ENCODE measurements at regions not wholly inside any gene's neighbourhood (a gene's known extent, or its start where the extent isn't known, plus 50 kb on each side); places are given as distances from the start of the nearest gene placed in this dataset.

DNA sequence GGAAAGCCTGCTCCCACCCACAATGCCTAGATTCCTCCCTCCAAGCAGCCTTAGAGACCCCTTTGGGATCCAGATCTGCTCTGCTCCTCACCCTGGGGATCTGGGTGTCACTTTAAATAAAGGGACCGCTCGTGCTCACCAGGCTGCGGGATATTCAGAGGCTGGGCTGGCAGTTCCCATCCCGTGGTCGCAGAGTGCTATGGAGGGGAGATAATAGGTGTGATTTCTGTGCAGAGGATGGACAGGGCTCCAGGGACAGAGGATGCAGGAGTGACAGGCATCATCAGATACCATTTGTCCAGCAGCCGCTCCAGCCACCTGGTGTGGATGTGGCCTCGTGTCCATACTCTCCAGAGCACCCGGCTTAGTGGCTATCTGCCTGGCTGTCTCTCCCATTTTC lies 415.9 kb upstream of the SULF2 start:
- no peak for DNase-seq

- peak; percentile 91 for DNase-seq
Measured at GRCh38 chr20:48198929-48199451, 413.7 kb upstream of the SULF2 start.

GRCh38 chr20:48197066-48197465 lies 411.8 kb upstream of the SULF2 start:
- no peak for DNase-seq

DNA sequence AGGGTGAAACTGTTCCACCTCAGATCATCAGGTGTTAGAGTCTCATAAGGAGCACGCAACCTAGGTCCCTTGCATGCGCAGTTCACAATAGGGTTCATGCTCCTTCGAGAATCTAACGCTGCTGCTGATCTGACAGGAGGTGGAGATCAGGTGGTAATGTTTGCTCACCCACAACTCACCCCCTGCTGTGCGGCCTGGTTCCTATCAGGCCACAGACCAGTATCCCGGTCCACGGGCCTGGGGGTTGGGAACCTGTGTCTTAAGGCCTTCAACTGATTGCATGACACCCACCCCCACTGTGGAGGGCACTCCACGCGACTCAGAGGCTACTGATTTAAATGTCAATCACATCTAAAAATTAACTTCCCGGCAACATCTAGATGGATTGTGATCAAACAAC lies 411.2 kb upstream of the SULF2 start:
- DNase-seq: no peak

GRCh38 chr20:48196001-48196400 lies 410.7 kb upstream of the SULF2 start:
- no peak for DNase-seq

GRCh38 chr20:48195121-48195870 lies 410.0 kb upstream of the SULF2 start:
- no peak for DNase-seq

- DNase-seq: no peak
Measured at GRCh38 chr20:48194583-48194982, 409.3 kb upstream of the SULF2 start.

DNA sequence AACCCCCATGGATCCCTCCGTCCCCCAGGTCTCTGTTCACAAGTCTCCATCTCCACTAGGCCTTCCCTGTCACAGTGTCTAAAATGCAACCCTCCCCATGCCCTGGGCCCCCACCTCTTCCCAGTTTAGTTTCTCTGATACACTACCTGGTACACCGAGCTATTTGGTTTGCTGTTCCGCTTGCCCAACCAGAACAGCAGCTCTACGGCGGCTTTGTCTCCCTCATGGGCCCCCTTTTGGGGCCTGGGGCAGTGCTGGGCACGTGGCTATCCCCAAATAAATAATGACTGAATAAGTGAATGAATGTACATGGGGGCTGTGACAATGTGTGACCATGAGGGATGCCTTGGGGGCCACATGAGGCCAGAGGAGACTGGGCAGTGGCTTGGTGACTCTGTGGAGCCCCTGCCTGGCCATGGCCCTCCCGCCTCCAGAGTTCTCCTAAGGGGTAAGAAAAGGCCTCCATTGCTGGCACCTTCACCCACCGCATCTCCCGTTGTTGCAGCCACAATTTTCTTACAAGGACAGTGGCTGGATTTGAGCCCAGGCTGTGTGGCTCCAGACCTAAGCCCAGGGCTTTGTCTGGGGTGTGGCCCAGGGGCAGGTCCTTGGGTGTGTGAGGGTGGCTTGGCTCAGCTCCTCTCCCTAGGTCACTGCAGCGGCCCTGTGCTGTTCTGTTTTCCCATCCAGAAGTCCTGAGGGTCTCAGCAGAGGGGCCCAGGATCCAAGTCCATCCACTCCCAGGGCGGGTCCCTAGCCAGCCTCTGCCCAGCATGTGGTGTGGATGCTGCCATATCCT lies 408.5 kb upstream of the SULF2 start:
- no peak for DNase-seq

DNA sequence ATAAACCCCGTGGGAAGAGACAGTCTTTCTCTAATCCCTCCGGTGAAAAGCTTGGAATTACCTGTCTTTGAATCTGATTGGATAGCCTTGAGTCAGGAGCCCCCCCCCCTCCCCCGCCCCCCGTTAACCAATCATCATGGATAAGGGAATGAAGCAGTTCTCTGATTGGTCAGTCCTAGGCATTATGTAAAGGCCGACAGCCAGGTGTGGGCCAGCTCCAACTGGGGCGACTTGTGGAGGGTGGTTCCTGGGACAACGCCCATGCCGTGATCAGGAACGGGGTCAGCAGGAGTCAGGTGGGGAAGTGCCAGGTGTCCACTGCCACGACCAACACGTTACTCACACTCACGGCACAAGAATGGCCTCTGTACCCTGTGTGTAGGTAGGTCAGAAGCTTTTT lies 406.8 kb upstream of the SULF2 start:
- no peak for DNase-seq

- no peak for DNase-seq
Measured at GRCh38 chr20:48191200-48191599, 405.9 kb upstream of the SULF2 start.

DNA sequence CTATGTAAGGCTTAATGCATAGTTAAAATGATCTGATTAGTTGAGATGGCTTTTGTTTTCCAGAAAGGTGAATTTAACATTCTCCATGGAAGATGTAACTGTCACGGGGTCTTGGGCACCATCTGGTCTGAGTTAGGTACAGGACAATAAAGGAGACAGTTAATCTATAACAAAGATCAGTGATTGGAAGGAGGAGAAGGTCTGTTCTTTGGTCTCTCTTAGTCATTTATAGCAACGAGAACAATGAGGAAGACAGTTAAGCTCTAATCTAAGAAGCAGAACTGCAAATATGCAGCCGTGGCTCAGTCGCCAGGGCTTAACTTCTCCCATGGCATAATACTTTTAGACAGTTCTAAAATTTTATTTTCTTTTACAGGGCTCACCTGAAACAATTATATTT lies 405.5 kb upstream of the SULF2 start:
- DNase-seq: no peak

DNA sequence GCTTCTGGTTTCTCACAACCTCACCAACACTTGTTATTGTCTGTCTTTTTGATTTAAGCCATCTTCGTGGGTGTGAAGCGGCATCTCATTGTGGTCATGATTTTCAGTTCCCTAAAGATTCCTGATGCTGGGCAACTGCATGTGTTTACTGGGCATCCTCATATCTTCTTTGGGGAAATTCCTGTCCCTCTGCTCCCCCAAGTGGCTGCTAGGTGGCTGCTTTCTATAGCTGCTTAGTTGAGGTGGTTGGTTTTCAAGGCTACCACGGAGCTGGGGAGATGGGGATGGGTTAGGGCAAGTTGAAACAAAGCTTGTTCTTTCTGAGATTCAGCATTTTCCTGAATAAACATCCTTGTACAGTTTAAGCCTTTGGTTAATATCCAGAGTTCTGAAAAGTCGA lies 403.9 kb upstream of the SULF2 start:
- DNase-seq: no peak

DNA sequence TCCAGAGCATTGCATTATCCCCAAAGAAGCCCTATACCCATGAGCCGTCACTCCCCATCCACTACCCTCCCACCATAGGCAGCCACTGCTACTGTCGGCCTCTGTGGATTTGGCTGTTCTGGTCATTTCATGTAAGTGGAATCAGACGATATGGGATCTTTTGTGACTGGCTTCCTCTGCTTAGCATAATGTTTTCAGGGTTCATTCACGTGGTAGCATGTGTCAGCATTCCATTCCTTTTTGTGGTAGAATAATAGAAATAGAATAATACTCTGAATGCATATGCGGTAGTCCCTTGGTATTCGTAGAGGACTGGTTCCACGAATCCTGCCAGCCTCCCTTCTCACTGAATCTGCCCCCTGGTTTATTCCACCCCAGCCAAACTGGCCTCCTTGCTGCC lies 402.6 kb upstream of the SULF2 start:
- DNase-seq: no peak

DNA sequence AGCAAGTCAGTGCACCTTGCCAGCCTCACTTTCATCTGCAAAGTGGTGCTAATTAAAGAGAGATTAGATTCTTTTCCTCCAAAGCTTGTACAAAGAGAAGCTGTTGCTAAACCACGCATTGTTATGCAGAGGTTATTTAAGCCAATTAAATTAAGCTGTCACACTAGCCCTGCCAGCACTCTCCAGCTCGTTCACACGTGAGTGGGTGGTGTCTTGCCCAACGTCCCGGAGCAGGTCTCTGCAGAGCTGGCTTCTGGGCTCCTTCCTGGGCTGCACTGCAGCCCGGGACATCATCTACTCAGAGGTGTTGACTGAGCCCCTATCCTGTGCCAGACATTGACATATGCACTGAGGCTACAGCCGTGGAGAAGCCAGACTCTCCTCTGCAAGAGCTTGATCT lies 401.6 kb upstream of the SULF2 start:
- DNase-seq: no peak

- DNase-seq: no peak
Measured at GRCh38 chr20:48186447-48186846, 401.2 kb upstream of the SULF2 start.

DNA sequence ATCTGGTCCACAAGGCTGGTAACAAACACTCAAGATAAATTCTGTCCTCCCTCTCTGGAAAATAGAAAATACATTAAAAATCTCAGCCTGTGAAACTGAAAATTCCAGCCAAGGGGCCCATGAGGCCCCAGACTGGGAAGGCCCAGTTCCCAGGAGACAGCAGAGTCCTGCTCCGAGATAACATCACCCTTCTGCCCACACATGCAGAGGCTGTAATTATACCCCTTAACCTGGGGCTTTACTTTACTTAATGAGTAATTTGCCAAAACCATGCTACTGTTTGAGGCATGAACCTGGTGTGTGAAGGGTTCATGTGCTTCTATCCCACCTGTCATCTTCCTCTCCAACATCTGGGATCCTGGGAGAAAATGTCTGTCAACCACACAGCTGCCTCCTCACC lies 398.9 kb upstream of the SULF2 start:
- no peak for DNase-seq

DNA sequence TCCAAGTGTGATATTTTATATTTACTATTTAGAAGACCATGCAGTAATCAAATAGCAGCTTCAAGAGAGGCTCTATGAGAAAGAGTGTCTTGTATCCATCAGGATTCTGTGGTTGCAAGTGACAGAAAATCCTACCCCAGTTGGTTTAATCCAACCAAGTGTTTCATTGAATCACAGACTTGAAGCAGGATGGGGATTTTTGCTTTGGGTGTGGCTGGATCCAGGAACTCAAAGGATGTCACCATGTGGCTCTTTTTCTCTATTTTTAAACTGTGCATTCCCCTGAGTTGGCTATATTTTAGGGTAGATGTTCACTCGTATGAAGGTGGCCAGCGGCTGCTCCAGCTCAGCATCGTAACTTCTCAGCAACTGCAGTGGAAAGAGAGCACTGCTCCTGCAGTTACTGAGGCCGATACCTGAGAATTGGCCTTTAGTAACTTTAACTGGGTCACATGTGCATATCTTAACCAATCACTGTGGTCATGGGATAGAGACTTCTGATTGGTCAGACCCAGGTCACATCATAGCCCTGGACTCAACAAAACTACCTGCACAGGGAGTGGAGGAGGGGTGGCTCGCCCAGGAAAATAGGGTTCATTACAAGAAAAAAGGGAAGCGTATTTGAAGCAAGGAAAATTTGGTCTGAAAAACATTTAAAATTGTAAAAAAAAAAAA lies 396.1 kb upstream of the SULF2 start:
- no peak for DNase-seq

DNA sequence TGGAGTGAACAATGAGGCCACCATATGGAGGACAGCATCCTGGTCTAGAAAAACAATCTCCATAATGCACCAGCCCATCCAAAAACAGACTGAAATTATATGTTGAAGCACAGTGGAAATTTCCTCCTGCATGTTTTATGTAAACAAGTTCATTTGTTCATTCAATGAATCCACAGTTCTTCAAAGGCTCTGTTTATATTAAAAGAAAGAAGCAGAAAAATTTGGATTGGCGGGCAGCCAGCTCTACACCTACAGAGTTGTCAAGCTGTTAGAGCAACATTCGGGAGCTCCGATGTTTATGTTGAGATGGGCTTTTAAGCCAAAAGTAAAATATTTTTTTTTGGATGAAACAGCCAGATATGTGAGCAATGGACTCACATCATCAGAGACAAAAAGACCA lies 395.3 kb upstream of the SULF2 start:
- no peak for DNase-seq

DNA sequence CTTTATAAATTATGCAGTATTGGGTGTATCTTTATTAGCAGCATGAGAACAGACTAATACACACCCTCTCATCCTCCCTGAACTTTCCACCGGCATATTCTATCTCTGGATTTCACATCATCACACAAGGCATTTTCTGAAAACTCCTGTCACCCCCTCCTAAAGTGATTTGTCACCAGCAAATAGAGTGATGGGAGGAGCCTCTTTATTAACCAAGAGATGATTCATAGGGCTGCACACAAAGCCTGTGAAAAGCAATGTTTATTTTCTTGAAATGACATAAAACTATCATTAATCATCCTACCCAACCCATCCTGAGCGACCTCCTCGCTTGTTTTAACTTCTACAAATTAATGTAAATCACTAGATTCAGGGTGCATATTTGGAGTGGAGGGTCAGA lies 394.7 kb upstream of the SULF2 start:
- no peak for DNase-seq

DNA sequence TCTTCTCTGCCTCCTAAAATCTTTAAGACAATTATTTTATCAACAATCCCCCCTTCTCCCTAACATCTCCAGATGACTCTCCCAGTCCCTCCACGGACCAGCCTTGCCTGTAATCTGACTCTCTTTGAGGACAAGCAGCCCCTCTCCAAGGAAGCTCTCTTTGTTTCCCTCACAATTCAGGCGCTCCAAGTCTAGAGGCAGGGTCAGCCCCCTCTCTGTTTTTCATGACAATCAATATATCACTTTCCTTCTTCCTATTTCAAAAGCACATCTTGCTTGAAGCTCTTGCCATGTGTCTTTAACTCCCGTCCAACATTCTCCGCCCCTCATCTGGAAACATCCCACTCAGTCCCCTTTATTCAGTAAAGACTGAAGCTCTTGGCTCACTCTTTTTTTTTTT lies 393.4 kb upstream of the SULF2 start:
- no peak for DNase-seq

GRCh38 chr20:48177058-48177457 lies 391.8 kb upstream of the SULF2 start:
- DNase-seq: no peak

DNA sequence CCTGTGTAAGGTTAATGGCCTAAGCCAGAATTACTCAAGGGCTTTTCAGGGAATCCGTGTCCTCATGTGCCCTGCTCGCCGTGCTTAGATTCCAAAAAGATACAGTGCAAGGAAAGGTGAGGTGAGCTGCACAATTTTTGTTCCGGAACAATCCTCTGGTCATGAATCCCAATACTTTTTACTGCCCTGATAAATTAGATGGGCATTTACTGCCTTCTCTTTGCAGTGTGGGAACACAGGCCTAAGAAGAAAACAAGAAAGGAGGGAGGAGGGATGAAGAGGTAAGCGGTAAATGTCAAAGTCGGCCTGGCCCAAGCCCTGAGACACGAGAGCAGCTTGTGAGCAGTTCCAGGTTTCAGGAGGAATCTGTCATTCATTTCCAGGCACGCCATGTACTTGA lies 390.9 kb upstream of the SULF2 start:
- DNase-seq: no peak

GRCh38 chr20:48175261-48175660 lies 390.0 kb upstream of the SULF2 start:
- DNase-seq: no peak
